ENCODE measurements at regions not wholly inside any gene's neighbourhood (a gene's known extent, or its start where the extent isn't known, plus 50 kb on each side); places are given as distances from the start of the nearest gene placed in this dataset.

DNA sequence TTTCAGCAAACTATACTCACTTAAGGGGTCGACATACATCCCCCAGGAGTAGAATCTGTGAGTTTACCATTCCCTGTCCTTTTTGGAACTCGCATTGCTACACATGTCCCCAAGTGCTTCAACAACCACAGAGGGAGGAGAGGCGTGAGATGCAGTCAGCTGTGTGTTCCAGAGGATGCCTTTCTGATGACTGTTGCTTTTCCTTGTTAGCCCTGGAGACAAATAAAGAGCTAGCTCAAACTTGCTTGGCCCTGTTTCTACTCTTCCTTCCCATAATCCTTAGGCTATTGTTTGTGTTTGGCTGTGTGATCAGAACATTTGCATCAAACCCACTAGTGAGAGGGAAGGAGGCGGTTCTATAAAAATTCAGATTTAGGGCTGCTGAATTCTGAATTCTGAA, 264.0 kb downstream of the ENGASE start:
- TF ChIP-seq SUZ12 (IDR thresholded peaks at IDR 0.05): no peak
- no peak for TF ChIP-seq SP1 (IDR thresholded peaks at IDR 0.05)
- no peak for TF ChIP-seq NFRKB (IDR thresholded peaks at IDR 0.05)
